Fibroblast of the aortic adventitia (primary cell): ENCODE measurements at regions not wholly inside any gene's neighbourhood (a gene's known extent, or its start where the extent isn't known, plus 50 kb on each side); places are given as distances from the start of the nearest gene placed in this dataset.

ENCODE experiments used
- DNase-seq: peaks from one replicate; pipeline ENCODE4 v3.0.0-alpha.2; 2010; ENCODE audit warnings: low read depth
- H3K4me3 ChIP-seq: 2 replicates; pipeline ENCODE4 v1.5.1; 2011; ENCODE audit warnings: low read depth, mild to moderate bottlenecking, control low read depth, low read length, moderate library complexity
- TF ChIP-seq, protein P1 (sequence below): IDR thresholded peaks from 2 replicates; pipeline ENCODE4 v1.5.1; 2011; ENCODE audit warnings: mild to moderate bottlenecking, low read length, control low read depth, inconsistent platforms; ENCODE audit not compliant: insufficient read depth

DNA sequence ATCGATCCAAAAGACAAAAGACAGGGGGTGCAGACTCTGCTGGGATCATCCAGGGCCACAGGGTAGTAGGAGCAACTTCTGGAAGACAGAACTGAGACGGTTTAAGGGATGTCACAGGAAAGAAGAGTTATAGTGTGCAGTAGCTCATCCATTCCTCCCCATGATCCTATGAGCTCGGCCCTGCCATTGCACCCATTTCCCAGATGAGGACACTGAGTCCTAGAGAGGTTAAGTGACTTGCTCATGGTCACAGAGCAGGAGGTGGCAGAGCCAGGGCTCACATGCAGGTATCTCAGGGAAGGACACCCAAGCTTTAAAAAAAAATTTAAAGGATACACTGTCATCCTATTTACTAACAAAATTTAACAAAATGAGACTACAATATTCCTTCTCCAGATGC lies 86.1 kb upstream of the FZD10 start:
- TF ChIP-seq, protein P1, sequence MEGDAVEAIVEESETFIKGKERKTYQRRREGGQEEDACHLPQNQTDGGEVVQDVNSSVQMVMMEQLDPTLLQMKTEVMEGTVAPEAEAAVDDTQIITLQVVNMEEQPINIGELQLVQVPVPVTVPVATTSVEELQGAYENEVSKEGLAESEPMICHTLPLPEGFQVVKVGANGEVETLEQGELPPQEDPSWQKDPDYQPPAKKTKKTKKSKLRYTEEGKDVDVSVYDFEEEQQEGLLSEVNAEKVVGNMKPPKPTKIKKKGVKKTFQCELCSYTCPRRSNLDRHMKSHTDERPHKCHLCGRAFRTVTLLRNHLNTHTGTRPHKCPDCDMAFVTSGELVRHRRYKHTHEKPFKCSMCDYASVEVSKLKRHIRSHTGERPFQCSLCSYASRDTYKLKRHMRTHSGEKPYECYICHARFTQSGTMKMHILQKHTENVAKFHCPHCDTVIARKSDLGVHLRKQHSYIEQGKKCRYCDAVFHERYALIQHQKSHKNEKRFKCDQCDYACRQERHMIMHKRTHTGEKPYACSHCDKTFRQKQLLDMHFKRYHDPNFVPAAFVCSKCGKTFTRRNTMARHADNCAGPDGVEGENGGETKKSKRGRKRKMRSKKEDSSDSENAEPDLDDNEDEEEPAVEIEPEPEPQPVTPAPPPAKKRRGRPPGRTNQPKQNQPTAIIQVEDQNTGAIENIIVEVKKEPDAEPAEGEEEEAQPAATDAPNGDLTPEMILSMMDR, result no peak
- H3K4me3 ChIP-seq, result no peak overlapping the region
- no peak for DNase-seq

DNA sequence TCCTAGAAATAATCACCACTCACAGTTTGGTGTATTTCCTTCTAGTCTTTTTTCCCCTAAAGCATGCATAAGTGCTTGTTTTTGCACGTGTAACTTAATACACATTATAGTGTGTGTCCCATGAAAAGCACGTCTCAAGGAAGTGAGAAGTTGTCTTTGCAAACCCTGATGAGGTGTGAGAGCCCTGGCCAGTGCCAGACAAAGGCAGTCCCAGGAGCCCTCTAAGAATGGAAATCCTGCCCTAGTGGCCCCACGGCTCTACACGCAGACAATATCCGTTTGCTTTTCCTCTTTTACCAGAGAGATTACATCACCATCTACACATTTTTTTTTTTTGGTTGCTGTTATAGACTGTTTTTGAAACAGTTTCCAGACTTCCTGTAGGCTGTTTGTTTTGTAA lies 85.5 kb upstream of the FZD10 start:
- H3K4me3 ChIP-seq, result no peak overlapping the region
- no peak for DNase-seq
- TF ChIP-seq, protein P1, result no peak

DNA sequence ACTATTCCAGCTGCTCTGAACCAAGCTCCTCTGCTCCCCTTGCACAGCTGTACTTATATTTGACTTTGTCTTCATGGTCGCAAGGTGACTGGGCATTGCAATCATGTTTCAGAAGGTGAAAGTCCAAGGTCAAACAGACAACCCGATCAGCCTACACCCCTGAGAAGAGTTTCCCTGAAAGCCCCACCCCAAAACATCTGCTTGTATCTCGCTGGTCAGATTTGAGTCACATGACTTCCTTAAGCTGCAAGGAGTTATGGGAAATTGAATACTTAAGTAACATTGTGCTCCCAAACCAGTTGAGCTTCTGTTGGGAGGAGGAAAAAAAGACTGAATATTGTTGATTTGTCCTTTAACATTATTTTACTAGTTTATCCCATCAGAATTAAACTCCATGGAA lies 83.4 kb upstream of the FZD10 start:
- DNase-seq, result no peak
- H3K4me3 ChIP-seq, result no peak overlapping the region
- TF ChIP-seq, protein P1, result no peak

DNA sequence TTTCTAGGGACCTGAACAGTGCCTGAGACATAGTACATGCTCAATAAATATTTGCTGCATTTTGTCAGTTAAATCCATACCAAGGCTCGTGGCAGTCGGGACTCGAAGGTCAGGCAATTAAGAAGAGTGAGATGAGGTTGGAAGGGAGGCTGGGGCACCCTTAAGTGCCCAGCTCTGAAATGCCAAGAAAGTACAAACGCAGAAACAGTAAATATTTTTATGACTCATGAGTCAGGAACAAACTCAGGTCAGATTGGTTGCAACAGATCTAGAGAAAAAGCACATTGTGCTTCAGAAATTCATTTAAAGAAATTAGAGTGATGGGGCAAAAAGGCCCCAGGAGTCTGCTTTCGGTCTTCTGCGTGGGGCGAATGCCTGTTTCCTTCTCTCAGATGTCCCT lies 83.0 kb upstream of the FZD10 start:
- DNase-seq, result no peak
- no peak overlapping the region for H3K4me3 ChIP-seq
- TF ChIP-seq, protein P1, result no peak

DNA sequence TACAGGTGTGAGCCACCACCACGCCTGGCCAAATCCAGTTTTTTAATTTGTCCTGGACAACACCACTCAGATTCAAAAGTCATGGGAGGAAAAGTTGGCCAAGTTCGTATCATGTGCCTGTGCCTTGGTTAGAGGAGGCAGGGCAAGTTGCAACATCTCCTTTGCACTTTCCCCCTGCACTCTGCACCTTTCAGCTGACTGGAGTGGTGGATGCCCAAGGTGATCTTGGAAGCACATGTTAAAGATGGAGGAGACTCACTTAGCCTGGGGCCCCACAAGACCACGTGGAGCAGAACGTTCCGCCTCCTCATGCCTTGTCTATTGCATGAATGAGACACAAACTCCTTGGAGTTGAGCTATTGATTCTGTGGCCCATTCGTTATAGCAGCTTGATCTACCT lies 82.1 kb upstream of the FZD10 start:
- H3K4me3 ChIP-seq, result no peak overlapping the region
- TF ChIP-seq, protein P1, result no peak
- DNase-seq, result no peak

DNA sequence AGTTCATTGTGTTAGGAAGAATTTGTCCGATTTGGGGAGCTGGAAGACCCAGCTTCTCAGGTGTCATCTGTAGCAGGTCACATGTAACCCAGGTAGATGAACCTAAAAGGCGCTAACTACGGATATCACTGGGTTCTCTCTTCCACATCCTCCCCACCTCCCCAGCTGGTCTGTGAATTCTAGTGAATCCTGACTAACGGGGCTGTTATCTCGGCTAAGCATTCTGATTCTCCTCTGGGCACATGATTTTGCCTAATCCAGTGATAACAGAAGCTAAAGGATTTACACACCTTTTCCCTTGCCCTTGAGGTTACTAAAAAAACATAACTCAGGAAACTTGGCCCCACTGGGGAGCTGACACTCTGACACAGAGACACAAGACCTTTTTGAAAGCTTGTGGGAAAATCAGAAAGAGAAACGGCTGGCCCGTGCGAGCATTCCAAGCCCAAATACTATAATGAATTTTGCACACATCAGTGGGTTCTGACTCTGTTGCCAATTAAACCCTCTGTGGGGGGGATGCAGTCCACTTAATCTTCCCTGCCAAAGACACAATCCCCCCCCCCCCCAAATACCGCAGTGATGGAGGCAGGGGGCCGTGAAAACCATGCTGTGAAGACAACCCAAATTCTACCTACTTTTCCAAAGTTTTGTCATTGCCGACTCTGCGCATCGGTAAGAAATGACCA lies 81.0 kb upstream of the FZD10 start:
- no peak for DNase-seq
- TF ChIP-seq, protein P1, result no peak
- H3K4me3 ChIP-seq, result no peak overlapping the region

DNA sequence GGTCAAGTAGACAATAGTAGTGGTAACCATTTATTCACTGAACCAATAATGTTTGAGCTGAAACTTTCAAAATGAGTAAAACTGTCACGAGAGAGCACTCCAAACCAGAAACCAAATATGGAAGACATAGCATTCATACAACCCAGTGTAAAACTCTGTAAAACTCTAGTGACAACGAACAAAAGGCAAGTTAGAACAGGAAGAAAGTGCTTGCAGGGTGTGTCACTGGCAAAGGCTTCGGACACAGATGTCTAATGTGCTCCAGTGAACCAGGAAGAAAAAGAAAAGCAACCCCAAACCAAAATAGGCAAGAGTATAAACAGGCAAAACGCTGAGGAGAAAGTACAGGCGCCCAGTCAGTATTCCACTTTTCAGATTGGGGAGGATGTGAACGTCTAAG lies 79.3 kb upstream of the FZD10 start:
- no peak for DNase-seq
- TF ChIP-seq, protein P1, result no peak
- H3K4me3 ChIP-seq, result no peak overlapping the region
